Activated CD8-positive, alpha-beta memory T cell treated with anti-CD3 and anti-CD28 coated beads for 48 hours (primary cell): ENCODE measurements at regions not wholly inside any gene's neighbourhood (a gene's known extent, or its start where the extent isn't known, plus 50 kb on each side); places are given as distances from the start of the nearest gene placed in this dataset.

ENCODE experiments used
- DNase-seq, 3 experiments: peaks; one replicate each; pipeline ENCODE4 v3.0.0-alpha.2; 2020; ENCODE audit warnings: low read depth in 2 of 3, low spot score in 2 of 3

- no peak for DNase-seq
Observed at GRCh38 chr17:77306790-77307478, 166.2 kb downstream of the SEC14L1 start.

DNA sequence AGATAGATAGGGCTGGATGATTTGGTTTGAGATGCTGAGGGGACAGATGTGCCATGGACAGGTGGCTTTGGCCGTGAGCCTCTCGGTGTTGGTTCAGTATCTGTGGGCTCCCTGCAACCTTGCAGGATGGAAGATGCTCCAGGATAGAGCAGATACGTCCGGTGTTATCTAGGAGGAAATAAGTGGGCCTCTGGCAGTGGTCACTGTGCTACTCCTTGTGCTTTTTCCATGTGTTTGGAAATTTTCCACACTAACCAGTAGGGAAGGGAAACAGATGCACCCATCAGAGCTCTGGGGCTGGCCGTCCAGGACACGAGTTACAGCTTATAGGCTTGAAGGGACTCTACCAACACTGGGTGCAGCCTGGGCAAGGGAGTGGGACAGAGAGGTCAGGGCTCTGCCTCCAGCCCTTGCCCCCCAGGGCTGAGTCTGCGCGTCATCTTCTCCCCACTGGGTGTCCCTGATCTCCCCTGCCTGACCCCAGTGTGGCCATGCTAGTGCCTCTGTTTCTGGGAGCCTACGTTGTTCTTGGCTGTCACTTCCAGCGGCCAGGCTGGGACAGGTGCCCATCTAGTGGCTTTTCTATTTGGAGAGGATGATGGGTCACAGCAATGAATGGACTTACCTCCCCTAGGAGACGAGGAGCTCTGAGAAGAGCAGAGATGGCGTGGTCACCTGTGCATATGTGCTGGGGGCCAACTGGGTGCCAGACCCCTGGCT lies 166.9 kb downstream of the SEC14L1 start:
- no peak for DNase-seq

GRCh38 chr17:77308861-77309726 lies 168.3 kb downstream of the SEC14L1 start:
- DNase-seq, result no peak

- no peak for DNase-seq
Observed at GRCh38 chr17:77310336-77310735, 169.6 kb downstream of the SEC14L1 start.

DNA sequence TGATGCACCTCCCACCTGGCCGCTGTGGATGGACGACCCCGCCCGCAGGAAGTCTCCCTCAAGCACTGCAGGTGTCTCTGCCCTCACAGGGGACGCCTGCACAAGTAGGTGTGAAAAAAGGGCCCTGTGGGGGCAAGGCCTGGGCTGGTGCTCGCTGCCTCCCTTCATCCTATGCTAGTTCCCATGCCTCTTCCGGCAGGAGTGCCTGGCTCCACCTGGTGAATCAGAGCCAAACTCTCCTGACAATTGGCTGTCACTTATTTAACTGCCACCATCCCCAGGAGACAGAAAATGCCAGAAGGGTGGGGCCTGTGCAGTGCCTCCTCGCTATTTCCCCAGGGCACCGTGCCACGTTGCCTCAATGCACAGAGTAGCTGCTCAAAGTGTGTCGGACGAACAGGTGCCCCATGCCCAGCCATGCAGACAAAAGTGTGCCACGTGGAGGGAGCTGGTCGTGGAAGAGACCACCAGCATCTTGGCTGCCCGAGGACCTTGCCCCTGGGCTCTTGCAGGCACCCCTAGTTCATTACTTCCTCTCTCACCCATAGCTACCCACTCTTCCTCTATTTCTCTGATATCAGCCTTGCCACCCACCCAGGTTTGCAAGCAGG lies 170.7 kb downstream of the SEC14L1 start:
- DNase-seq, result no peak

DNA sequence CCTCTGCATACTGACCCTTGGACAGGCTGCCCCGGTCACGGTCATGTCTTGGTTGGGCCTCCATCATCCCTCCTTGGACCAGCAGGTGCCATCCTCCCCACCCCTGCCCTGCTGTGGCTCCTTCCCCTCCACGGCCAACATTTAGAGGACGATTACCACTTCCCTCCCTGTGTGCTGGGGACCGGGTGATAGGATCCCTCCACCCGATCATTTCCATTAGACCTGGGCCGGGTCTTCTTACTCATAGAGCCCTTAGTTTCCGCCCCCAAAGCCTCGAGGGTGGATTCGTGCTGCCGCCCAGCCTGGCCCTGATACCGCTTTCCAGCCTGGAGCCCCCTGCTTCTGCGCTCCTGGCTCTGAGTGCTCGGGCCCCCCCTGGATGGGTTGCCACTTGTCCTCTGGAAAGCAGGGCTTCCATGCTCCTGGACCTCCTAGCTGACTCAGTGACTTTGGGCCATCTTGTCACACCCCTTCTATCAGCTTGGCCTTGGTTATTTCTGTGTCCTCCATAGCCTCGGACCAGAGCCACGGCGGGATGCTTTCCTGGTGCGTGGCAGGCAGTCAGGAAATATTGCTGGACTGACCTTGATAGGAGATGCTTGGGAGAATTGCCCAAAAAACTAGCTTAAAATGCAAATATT lies 171.4 kb downstream of the SEC14L1 start:
- no peak for DNase-seq

DNA sequence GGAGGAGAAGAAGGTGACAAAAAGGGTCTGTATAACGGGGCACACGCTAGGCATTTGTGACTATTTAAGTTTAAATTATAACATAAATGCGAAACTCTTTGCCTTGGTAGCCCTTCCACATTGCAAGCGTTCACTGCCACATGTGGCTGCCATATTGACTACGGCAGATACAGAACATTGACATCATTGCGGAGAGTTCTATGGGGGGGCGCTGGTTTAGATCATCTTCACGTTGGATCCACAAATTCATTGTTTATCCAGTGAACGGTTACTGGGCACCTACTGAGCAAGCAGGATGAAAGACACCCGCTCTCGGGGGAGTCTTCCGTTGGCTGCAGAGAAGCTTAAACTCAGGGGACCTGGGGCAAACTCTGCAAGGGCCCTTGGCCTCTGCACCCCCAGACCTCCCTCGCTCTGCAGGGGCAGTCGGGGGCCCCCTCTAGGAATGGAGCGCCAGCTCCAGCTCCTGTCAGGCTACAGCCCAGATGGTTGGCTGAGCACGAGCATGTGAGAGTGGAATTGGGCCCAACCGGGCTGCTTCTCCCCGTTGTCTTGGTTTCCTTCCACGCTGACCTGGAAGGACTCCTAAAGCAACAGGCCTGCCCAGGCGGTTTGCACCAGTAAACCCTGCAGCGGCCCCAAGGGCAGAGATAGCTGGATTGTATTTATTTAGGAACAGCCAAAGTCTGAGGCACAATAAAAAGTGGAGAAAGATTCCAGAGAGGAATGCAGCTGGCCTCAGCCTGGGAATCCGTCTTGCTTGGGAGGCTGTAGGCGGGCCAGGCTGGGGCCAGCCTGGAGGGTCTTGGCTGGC lies 172.2 kb downstream of the SEC14L1 start:
- DNase-seq, result no peak

DNA sequence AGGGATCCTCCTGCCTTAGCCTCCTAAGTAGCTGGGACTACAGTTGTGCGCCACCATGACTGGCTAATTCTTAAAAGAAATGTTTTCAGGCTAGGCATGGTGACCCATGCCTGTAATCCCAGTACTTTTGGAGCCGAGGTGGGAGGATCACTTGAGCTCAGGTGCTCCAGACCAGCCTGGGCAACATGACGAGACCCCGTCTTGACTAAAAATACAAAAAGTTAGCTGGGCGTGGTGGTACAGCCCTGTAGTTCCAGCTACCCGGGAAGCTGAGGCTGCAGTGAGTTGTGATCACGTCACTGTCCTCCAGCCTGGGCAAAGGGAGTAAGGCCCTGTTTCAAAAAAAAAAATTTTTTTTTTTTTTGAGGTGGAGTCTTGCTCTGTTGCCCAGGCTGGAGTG lies 173.1 kb downstream of the SEC14L1 start:
- DNase-seq, result no peak

DNA sequence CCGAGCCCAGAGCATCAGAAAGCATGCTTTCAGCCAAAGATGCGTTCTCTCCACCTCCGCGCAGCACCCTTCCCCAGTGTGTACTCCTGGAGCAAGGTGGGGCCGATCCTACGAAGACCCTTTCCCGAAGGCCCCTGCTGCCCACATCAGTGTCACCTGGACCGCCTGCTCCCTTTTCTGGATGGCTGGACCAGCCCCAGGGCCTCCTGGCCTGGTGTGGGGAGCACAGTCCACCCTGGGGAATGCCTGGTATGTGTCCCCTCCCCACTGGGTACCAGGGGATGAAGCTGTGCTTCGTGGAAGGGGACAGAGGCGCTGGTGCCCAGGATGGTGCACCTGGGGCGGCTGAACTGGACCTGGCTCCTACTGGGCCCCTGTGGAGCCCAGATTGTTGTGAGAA lies 173.8 kb downstream of the SEC14L1 start:
- no peak for DNase-seq

- DNase-seq, result no peak
Observed at GRCh38 chr17:77315010-77315409, 174.2 kb downstream of the SEC14L1 start.

DNA sequence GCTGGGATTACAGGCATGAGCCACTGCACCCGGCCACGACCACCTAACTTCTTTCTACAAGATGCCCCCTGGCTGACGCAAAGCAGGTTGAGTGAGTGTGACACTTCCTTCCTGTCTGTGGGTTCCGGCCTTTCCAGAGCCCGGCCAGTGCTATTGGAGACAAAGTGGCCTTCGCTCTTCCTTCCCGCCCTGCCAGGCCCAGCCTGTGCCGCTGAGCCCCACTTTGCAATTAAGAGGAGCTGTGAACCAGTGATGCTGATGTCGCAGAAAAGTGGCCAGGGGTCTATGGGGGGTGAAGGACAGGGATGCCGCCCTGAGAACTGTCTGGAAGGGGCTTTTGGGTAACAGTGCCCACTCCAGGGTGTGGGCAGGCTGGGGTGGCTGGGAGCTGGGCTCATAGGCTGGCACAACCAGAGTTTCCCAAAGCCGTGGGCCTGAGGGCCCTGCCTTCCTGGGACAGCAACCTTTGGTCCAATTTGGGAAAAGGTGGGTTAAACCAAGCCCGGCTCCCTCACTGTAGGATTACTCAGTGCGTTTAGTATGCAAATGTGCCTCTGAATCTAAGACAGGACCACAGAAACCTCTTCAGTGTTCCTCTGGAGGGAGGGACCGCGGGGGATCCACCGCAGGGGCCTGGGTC lies 174.9 kb downstream of the SEC14L1 start:
- DNase-seq, result no peak

GRCh38 chr17:77316191-77316641 lies 175.4 kb downstream of the SEC14L1 start:
- DNase-seq, result no peak

DNA sequence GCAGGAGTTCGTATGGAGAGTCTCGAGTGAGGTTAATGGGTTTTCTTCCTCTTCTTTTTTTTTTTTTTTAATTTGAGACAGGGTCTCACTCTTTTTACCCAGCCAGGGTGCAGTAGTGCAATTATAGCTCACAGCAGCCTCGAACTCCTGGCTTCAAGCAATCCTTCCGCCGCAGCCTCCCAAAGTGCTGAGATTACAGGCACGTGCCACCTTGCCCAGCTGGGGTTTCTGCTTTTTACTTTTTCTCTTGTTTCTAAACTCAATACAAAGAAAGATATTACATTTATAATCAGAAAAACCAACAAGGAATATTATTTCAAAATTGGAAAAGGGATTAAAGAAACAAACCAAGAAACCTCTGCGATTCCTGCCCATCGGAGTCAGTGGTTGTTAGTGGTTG lies 175.9 kb downstream of the SEC14L1 start:
- DNase-seq, result no peak

- no peak for DNase-seq
Observed at GRCh38 chr17:77317091-77317750, 176.5 kb downstream of the SEC14L1 start.

DNA sequence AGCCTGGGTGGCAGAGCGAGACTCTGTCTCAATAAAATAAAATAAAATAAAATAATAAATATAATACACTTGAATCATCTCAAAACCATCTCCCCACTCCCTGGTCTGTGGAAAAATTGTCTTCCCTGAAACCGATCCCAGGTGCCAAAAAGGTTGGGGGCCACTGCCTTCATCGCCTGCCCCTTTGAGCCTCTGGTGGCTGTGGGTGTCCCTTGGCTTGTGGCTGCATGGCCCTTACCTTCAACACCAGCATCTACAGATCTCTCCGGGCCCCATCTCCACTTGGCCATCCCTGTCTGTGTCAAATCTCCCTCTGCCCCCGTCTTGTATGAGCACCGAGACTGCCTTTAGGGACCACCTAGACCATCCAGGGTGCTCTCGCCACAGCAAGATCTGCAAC lies 177.3 kb downstream of the SEC14L1 start:
- DNase-seq, result no peak

DNA sequence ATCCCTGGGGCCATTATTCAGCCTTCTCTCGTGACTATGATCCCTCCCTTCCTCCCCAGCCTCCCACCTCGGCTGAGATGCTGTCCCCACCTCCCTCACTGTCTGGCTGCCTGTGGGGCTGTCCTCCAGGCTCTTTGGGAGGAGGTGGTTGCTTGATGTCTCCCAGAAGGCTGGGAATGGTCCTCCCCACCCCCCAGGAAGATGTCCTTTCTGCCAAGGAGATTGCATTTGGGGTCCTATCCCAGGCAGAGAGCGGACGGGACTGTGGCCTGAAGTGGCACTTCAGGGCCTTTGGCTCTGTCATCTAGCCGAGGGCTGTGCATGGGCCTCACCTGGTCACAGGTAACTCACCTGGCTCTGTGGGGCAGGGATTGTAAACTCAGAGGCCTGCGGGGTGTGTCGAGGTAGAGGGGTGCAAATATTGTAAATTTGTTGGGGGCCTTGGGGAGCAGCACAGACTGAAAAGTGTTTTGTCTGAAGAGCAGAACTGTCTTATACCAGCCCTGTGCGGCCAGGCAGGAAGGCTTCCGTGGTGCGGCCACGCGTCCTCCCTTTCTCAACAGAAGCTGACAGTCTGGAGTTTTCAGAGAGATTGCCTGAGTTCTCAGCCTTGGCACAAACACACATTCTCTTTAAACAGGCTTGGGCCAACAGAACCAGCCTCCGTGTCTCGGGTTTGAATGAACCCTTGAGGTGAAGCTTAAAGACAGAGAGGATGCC lies 177.9 kb downstream of the SEC14L1 start:
- DNase-seq, result no peak

DNA sequence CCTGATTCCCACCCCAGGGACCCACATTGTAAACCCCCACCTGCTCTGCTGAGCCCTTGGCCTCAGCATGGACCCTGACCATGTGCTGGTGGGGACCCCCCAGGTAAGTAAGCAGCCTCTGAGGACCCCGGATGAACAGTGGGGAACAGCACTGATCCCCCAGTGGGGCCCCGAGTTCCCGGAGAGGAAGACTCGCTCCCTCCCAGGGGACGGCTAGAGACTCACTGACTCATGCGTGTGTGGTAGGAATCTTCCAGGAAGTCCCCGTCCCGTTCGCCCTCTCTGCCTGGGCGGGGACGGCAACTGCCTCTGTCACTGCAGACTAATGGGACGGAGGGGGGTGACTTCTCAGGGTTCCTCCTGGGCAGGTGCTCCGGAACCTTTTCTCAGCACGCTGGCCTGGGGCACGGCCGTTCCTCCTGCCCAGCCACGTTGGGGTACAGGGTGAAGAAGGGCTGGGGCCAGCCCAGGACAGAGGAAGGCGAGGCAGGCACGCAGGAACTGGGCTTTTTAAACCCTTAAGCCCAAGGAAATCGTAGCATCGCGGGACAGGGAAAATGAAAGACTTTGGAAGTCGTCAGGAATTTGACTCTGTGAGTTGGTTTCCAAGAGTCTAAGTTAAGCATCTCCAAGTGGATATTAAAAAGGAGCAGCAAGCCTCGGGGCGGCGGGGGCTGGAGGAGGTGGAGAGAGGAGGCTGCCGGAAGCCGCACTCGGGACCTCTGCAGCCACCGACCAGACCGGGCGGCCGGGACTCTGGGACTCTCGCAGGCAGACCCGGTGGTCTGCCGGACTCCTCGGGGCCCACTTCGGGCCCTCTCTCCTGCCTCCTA lies 178.7 kb downstream of the SEC14L1 start:
- no peak for DNase-seq

- DNase-seq, result no peak
Observed at GRCh38 chr17:77320044-77320440, 179.3 kb downstream of the SEC14L1 start.
